Skeletal muscle satellite cell (primary cell): ENCODE measurements at regions not wholly inside any gene's neighbourhood (a gene's known extent, or its start where the extent isn't known, plus 50 kb on each side); places are given as distances from the start of the nearest gene placed in this dataset.

Experiments
- H3K27me3 ChIP-seq: 2 replicates; pipeline ENCODE4 v1.7.0; 2013; ENCODE audit warnings: low read length; ENCODE audit not compliant: control insufficient read depth, insufficient read depth
- H3K36me3 ChIP-seq: 2 replicates; pipeline ENCODE4 v1.7.0; 2013; ENCODE audit warnings: mild to moderate bottlenecking, control low read depth, low read length; ENCODE audit not compliant: insufficient read depth
- H3K4me1 ChIP-seq: 2 replicates; pipeline ENCODE4 v1.7.0; 2013; ENCODE audit warnings: low read length; ENCODE audit not compliant: control insufficient read depth, insufficient read depth
- H3K4me2 ChIP-seq: 2 replicates; pipeline ENCODE4 v1.7.0; 2013; ENCODE audit warnings: mild to moderate bottlenecking, low read length
- H3K4me3 ChIP-seq: 2 replicates; pipeline ENCODE4 v1.7.0; 2013; ENCODE audit warnings: low read length
- H3K9ac ChIP-seq: 2 replicates; pipeline ENCODE4 v1.7.0; 2013; ENCODE audit warnings: mild to moderate bottlenecking, low read depth, low read length, moderate library complexity
- H3K9me3 ChIP-seq: replicated peaks from 2 replicates; pipeline ENCODE4 v1.7.0; 2013; ENCODE audit warnings: mild to moderate bottlenecking, control low read depth, low read length

GRCh38 chr9:87824216-87824875, 58.3 kb upstream of the SPATA31E1 start:
- no peak overlapping the region for H3K4me3 ChIP-seq
- no peaks in the 10 kb centered on the region for H3K36me3 ChIP-seq
- no peaks in the 10 kb centered on the region for H3K4me1 ChIP-seq
- no peak overlapping the region for H3K9ac ChIP-seq
- peaks cover 3% of the 10 kb centered on the region for H3K27me3 ChIP-seq
- no peaks in the 10 kb centered on the region for H3K9me3 ChIP-seq
- no peak overlapping the region for H3K4me2 ChIP-seq

- H3K4me2 ChIP-seq = no peak overlapping the region
- no peak overlapping the region for H3K9ac ChIP-seq
- H3K4me3 ChIP-seq = no peak overlapping the region
- no peaks in the 10 kb centered on the region for H3K9me3 ChIP-seq
- H3K4me1 ChIP-seq = peaks cover 4% of the 10 kb centered on the region
- H3K27me3 ChIP-seq = peaks cover 3% of the 10 kb centered on the region
- H3K36me3 ChIP-seq = no peaks in the 10 kb centered on the region
Measured at GRCh38 chr9:87824886-87825285, 57.8 kb upstream of the SPATA31E1 start.

DNA sequence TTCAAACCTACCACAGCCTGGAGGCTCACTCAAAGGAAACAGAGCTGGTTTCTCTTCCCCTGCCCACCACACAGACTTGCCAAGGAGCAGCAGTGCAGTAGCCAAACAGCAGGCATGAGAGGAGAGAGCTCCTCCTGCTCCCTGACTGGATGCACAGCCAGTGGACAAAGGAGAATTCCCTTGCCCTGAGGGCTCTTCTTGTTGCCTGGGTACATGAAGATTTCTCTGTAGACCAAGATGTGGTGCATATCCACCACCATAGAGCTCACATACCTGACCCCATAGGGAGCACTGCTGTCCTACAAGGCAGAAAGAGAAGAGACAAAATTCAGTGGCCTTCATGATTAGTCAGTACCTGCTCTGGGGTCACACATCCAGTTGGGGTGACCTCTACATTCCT, 56.3 kb upstream of the SPATA31E1 start:
- H3K4me2 ChIP-seq = no peak overlapping the region
- no peaks in the 10 kb centered on the region for H3K36me3 ChIP-seq
- H3K4me3 ChIP-seq = no peak overlapping the region
- peaks cover 8% of the 10 kb centered on the region for H3K4me1 ChIP-seq
- H3K9me3 ChIP-seq = no peaks in the 10 kb centered on the region
- H3K9ac ChIP-seq = no peak overlapping the region
- H3K27me3 ChIP-seq = peaks cover 3% of the 10 kb centered on the region

DNA sequence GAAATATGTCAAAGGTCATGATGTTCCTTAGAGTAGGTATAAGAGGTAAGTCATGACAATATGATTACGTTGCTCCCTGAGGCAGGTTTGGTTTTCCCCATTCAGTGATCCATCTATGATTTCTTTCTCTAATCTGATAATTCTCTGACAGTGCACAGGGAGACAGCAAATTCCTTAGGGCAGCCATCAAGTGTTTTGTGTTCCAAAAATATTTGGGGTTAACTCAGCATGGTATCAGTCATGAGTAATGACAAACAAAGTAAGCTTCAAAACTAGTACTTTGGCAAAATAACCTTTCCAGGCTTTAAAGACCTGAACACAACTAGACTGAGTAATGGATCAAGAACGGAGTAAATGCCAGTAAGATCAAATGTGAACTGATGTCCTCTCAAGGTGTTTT, 55.3 kb upstream of the SPATA31E1 start:
- H3K4me2 ChIP-seq = no peak overlapping the region

GRCh38 chr9:87829756-87830155, 52.9 kb upstream of the SPATA31E1 start:
- Histone ChIP-seq H3K4me2 (no peak overlapping the region), H3K9ac (no peak overlapping the region), H3K36me3 (no peaks in the 10 kb centered on the region), H3K9me3 (no peaks in the 10 kb centered on the region), H3K4me1 (peaks cover 8% of the 10 kb centered on the region), H3K27me3 (peaks cover 3% of the 10 kb centered on the region), H3K4me3 (no peak overlapping the region)

More for the DNA sequence above, 55.3 kb upstream of the SPATA31E1 start:
- Histone ChIP-seq H3K9ac (no peak overlapping the region), H3K4me3 (no peak overlapping the region), H3K27me3 (peaks cover 3% of the 10 kb centered on the region), H3K36me3 (no peaks in the 10 kb centered on the region), H3K4me1 (peaks cover 8% of the 10 kb centered on the region), H3K9me3 (no peaks in the 10 kb centered on the region)

GRCh38 chr9:87830446-87830845, 52.2 kb upstream of the SPATA31E1 start:
- no peak overlapping the region for H3K4me3 ChIP-seq
- H3K9ac ChIP-seq = no peak overlapping the region
- no peaks in the 10 kb centered on the region for H3K36me3 ChIP-seq
- H3K9me3 ChIP-seq = no peaks in the 10 kb centered on the region
- peaks cover 8% of the 10 kb centered on the region for H3K27me3 ChIP-seq
- peaks cover 8% of the 10 kb centered on the region for H3K4me1 ChIP-seq
- H3K4me2 ChIP-seq = no peak overlapping the region

- no peak overlapping the region for H3K9ac ChIP-seq
- H3K4me1 ChIP-seq = peaks cover 8% of the 10 kb centered on the region
- peaks cover 8% of the 10 kb centered on the region for H3K27me3 ChIP-seq
- H3K36me3 ChIP-seq = no peaks in the 10 kb centered on the region
- H3K4me2 ChIP-seq = no peak overlapping the region
- no peak overlapping the region for H3K4me3 ChIP-seq
- no peaks in the 10 kb centered on the region for H3K9me3 ChIP-seq
Measured at GRCh38 chr9:87831159-87831558, 51.5 kb upstream of the SPATA31E1 start.
